Type B pancreatic cell (in vitro differentiated cells): ENCODE measurements at regions not wholly inside any gene's neighbourhood (a gene's known extent, or its start where the extent isn't known, plus 50 kb on each side); places are given as distances from the start of the nearest gene placed in this dataset.

Experiments used
- DNase-seq: peaks from one replicate; pipeline ENCODE4 v3.0.0; 2021; ENCODE audit warnings: mixed read lengths; ENCODE audit not compliant: unreplicated experiment; ENCODE audit errors: extremely low spot score
- H3K27ac Mint-ChIP-seq: 2 replicates; pipeline ENCODE4 v1.8.0; 2021; ENCODE audit warnings: mild to moderate bottlenecking, mixed read lengths
- H3K27me3 Mint-ChIP-seq: 2 replicates; pipeline ENCODE4 v1.8.0; 2021; ENCODE audit warnings: mixed read lengths
- H3K36me3 Mint-ChIP-seq: 2 replicates; pipeline ENCODE4 v1.8.0; 2021; ENCODE audit warnings: mixed read lengths
- H3K4me1 Mint-ChIP-seq: one replicate; pipeline ENCODE4 v1.8.0; 2021; ENCODE audit warnings: mixed read lengths; ENCODE audit not compliant: unreplicated experiment
- H3K4me3 Mint-ChIP-seq: 2 replicates; pipeline ENCODE4 v1.8.0; 2021; ENCODE audit warnings: mild to moderate bottlenecking, mixed read lengths
- H3K9me3 Mint-ChIP-seq: 2 replicates; pipeline ENCODE4 v1.8.0; 2021; ENCODE audit warnings: mixed read lengths
- TF ChIP-seq, protein P1 (sequence below): fragments of 200-600 bp; sonication (generic); conservative IDR thresholded peaks from 2 replicates; pipeline ENCODE4 v1.5.0; 2021; ENCODE audit warnings: antibody characterized with exemption, mild to moderate bottlenecking

DNA sequence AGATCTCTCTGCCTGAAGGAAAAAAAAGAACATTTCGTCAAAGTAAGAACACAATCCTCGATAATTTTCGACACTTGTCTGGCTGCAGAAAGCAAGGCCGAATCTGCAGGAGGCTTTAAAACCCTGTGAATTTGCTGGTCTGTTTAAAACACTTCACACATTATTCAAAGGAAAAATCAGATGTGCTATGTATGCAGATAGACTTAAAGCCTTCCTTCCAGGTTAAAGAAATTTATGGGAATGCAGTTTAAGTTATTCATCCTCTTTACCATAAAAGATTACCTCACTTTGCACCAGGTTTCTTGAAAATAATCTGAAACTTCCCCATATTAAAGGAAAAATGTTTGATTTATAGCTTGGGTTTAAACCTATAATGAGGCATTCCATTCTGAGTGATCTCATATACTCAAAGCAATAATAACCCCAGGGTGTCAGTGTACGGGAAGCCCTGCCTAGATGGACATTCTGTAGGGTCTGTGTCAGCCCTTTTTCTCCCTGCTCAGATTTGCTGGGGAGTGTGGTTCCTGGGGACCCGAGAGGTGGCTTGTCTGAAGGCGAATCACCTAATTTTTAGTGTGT is 323.5 kb upstream of the SLC24A2 start:
- no peak overlapping the region for H3K4me3 Mint-ChIP-seq

DNA sequence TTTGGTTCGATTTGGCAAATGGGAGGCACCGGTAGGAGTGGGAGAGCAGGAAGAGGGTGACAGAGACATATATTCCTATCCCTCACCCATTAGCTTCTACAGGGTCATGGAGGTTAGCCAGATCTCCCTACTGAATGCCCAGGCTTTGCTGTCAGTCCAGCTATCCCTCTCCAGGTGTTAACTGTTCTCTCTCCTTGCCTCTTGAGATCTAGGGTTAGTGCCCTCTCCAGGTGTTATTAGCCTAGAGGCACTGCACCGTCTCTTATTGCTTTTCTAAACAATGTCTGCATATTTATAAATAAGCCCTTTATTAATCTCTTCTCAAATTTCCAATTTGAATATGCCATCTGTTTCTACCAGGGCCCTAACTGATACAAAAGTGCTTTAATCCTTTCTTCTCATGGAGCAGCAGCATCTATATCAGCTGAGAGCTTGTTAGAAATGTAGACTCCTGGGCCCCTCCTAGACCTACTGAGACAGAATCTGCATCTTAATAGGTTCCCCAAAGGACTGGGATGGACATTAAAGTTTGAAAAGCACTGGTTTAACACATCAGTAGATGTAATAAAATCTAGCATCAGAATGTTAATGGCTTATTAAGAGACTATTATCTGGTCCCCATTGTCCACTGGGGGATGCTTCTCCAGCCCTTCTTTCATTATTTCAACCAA is 322.5 kb upstream of the SLC24A2 start:
- DNase-seq: no peak
- Mint-ChIP-seq H3K27ac (no peak overlapping the region), H3K36me3 (no peaks in the 10 kb centered on the region), H3K4me3 (no peak overlapping the region), H3K27me3 (no peaks in the 10 kb centered on the region), H3K9me3 (peaks cover 5% of the 10 kb centered on the region), H3K4me1 (peaks cover under 1% of the 10 kb centered on the region)
- TF ChIP-seq, protein P1, sequence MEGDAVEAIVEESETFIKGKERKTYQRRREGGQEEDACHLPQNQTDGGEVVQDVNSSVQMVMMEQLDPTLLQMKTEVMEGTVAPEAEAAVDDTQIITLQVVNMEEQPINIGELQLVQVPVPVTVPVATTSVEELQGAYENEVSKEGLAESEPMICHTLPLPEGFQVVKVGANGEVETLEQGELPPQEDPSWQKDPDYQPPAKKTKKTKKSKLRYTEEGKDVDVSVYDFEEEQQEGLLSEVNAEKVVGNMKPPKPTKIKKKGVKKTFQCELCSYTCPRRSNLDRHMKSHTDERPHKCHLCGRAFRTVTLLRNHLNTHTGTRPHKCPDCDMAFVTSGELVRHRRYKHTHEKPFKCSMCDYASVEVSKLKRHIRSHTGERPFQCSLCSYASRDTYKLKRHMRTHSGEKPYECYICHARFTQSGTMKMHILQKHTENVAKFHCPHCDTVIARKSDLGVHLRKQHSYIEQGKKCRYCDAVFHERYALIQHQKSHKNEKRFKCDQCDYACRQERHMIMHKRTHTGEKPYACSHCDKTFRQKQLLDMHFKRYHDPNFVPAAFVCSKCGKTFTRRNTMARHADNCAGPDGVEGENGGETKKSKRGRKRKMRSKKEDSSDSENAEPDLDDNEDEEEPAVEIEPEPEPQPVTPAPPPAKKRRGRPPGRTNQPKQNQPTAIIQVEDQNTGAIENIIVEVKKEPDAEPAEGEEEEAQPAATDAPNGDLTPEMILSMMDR: no peak

More for the DNA sequence above, 323.5 kb upstream of the SLC24A2 start:
- Mint-ChIP-seq H3K27ac (no peak overlapping the region), H3K36me3 (no peaks in the 10 kb centered on the region), H3K27me3 (no peaks in the 10 kb centered on the region), H3K4me1 (peaks cover 4% of the 10 kb centered on the region), H3K9me3 (peaks cover 5% of the 10 kb centered on the region)
- DNase-seq: no peak
- TF ChIP-seq, protein P1: no peak

GRCh38 chr9:20095430-20096092 is 306.7 kb upstream of the SLC24A2 start:
- no peaks in the 10 kb centered on the region for H3K27me3 Mint-ChIP-seq
- H3K4me1 Mint-ChIP-seq: no peaks in the 10 kb centered on the region
- H3K4me3 Mint-ChIP-seq: no peak overlapping the region
- H3K36me3 Mint-ChIP-seq: no peaks in the 10 kb centered on the region
- DNase-seq: no peak
- no peak overlapping the region for H3K27ac Mint-ChIP-seq
- TF ChIP-seq, protein P1: no peak
- H3K9me3 Mint-ChIP-seq: no peaks in the 10 kb centered on the region

DNA sequence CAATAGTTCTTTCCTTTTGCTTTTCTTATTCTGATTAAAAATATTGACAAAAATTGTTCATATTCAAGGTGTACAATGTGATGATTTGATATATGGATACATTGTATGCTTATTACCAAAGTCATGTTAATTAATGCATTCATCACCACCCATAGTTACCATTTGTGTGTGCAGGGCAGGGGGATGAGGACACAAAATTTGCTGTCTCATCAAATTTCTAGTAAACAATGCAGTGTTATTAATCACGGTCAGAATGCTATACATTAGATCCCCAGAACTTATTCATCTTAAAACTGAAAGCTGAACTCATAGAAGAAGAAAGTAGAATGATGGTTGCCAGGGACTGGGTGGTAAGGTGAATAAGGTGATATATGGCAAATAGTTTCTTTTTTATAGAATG is 303.7 kb upstream of the SLC24A2 start:
- TF ChIP-seq, protein P1: no peak
- Mint-ChIP-seq H3K27ac (no peak overlapping the region), H3K27me3 (no peaks in the 10 kb centered on the region), H3K4me3 (no peak overlapping the region), H3K36me3 (no peaks in the 10 kb centered on the region), H3K4me1 (no peaks in the 10 kb centered on the region), H3K9me3 (no peaks in the 10 kb centered on the region)
- no peak for DNase-seq

- Mint-ChIP-seq H3K4me3 (no peak overlapping the region), H3K27me3 (peaks cover 3% of the 10 kb centered on the region), H3K36me3 (no peaks in the 10 kb centered on the region), H3K9me3 (no peaks in the 10 kb centered on the region), H3K4me1 (peaks cover 5% of the 10 kb centered on the region), H3K27ac (no peak overlapping the region)
- no peak for DNase-seq
- TF ChIP-seq, protein P1: no peak
Observed at GRCh38 chr9:20087481-20087880, 298.6 kb upstream of the SLC24A2 start.
